Endodermal cell (in vitro differentiated cells): ENCODE measurements at regions not wholly inside any gene's neighbourhood (a gene's known extent, or its start where the extent isn't known, plus 50 kb on each side); places are given as distances from the start of the nearest gene placed in this dataset.

Experiments
- DNase-seq: peaks from one replicate; pipeline ENCODE4 v3.0.0-alpha.2; 2017
- H3K27ac ChIP-seq: 2 replicates; pipeline ENCODE4 v1.5.1; 2013; ENCODE audit warnings: mild to moderate bottlenecking, low read depth, low read length, moderate library complexity
- H3K27me3 ChIP-seq: 2 replicates; pipeline ENCODE4 v1.6.1; 2013; ENCODE audit warnings: mild to moderate bottlenecking, low read length, moderate library complexity; ENCODE audit not compliant: insufficient read depth, control insufficient read depth, poor library complexity, severe bottlenecking
- H3K36me3 ChIP-seq: 2 replicates; pipeline ENCODE4 v1.7.0; 2013; ENCODE audit warnings: mild to moderate bottlenecking, low read length, moderate library complexity; ENCODE audit not compliant: control insufficient read depth, insufficient read depth
- H3K4me1 ChIP-seq: one replicate; pipeline ENCODE4 v1.7.0; 2013; ENCODE audit warnings: low read length; ENCODE audit not compliant: control insufficient read depth, insufficient read depth
- H3K4me3 ChIP-seq: 2 replicates; pipeline ENCODE4 v1.5.1; 2013; ENCODE audit warnings: mild to moderate bottlenecking, low read length, moderate library complexity
- H3K9ac ChIP-seq: 2 replicates; pipeline ENCODE4 v1.6.1; 2013; ENCODE audit warnings: mild to moderate bottlenecking, low read length, moderate library complexity; ENCODE audit not compliant: poor library complexity, severe bottlenecking; ENCODE audit errors: extremely low read depth
- H3K9me3 ChIP-seq: 2 replicates; pipeline ENCODE4 v1.6.1; 2013; ENCODE audit warnings: mild to moderate bottlenecking, low read length, moderate library complexity; ENCODE audit not compliant: control insufficient read depth
- H3K27ac Mint-ChIP-seq: 2 replicates; pipeline ENCODE4 v1.8.0; 2020; ENCODE audit warnings: mixed read lengths
- H3K27me3 Mint-ChIP-seq: 2 replicates; pipeline ENCODE4 v1.8.0; 2021; ENCODE audit warnings: mild to moderate bottlenecking, mixed read lengths; ENCODE audit not compliant: insufficient read depth
- H3K36me3 Mint-ChIP-seq: 2 replicates; pipeline ENCODE4 v1.8.0; 2020; ENCODE audit warnings: low read depth, mixed read lengths
- H3K4me1 Mint-ChIP-seq: 2 replicates; pipeline ENCODE4 v1.8.0; 2020; ENCODE audit warnings: mixed read lengths
- H3K4me3 Mint-ChIP-seq: 2 replicates; pipeline ENCODE4 v1.8.0; 2020; ENCODE audit warnings: mild to moderate bottlenecking, moderate library complexity, mixed read lengths
- H3K9me3 Mint-ChIP-seq: 2 replicates; pipeline ENCODE4 v1.8.0; 2020; ENCODE audit warnings: mild to moderate bottlenecking, mixed read lengths
- CTCF ChIP-seq: fragments of 200-600 bp; sonication (generic); conservative IDR thresholded peaks from 2 replicates; pipeline ENCODE4 v1.5.0; 2021; ENCODE audit warnings: antibody characterized with exemption, mild to moderate bottlenecking
- WGBS, 2 experiments: methylation state at CpG; one replicate each; pipeline versions ENCODE4 v1.1.5 to v1.1.7; 2013; ENCODE audit warnings: missing lambda C conversion rate in 2 of 2, mixed read lengths in 1 of 2; ENCODE audit not compliant: insufficient coverage in 1 of 2, insufficient read length in 1 of 2; 5-methylcytosine and 5-hydroxymethylcytosine counted together

- Histone ChIP-seq H3K9me3 (peaks cover 27% of the 10 kb centered on the region), H3K4me1 (no peaks in the 10 kb centered on the region), H3K27ac (no peak overlapping the region), H3K4me3 (peak overlapping the region; percentile 50), H3K36me3 (peaks cover 17% of the 10 kb centered on the region), H3K27me3 (no peaks in the 10 kb centered on the region), H3K9ac (no peak overlapping the region)
- peaks cover 17% of the 10 kb centered on the region for H3K9me3 Mint-ChIP-seq
- no peak for TF ChIP-seq CTCF
- WGBS, 2 experiments = 91 to 92% methylated on average over 2 to 4 of the region's 4 CpGs
- no peak overlapping the region for H3K4me3 Mint-ChIP-seq
- H3K4me1 Mint-ChIP-seq = peaks cover 4% of the 10 kb centered on the region
- H3K27me3 Mint-ChIP-seq = no peaks in the 10 kb centered on the region
- H3K27ac Mint-ChIP-seq = no peak overlapping the region
- H3K36me3 Mint-ChIP-seq = peaks cover 17% of the 10 kb centered on the region
- DNase-seq = no peak
Measured at GRCh38 chr16:72615856-72616255, 432.1 kb downstream of the ZFHX3 start.

- no peak for DNase-seq
Measured at GRCh38 chr16:72612718-72613117, 435.2 kb downstream of the ZFHX3 start.

DNA sequence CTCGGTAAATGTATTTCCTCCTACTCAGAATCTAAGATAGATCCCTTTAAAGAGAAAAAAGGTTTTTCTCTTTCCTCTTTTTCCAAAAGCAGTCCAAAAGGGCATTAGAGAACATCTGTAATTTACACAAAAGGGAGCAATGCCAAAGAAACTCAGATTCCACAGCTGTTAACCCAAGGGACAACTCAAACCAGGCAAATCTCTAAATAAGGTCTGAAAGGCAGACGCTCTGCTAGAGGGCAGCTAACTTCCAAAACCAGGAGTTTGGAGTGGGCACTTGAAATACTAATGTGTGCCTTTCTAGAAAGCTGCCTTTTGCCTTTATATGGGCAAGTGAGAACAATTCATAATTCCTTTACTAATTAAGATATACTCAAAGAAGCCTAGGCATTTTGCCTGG, 435.7 kb downstream of the ZFHX3 start:
- H3K27me3 Mint-ChIP-seq = no peaks in the 10 kb centered on the region
- no peak for DNase-seq
- WGBS, 2 experiments = 93% methylated on average over 2 of the region's 2 CpGs; no CpG with 5 or more reads in 1 of the 2 experiments
- no peak overlapping the region for H3K4me3 Mint-ChIP-seq
- H3K4me3 ChIP-seq = no peak overlapping the region
- no peaks in the 10 kb centered on the region for H3K4me1 ChIP-seq
- H3K9me3 ChIP-seq = peaks cover 22% of the 10 kb centered on the region
- no peaks in the 10 kb centered on the region for H3K27me3 ChIP-seq
- no peak overlapping the region for H3K27ac ChIP-seq
- H3K36me3 ChIP-seq = peaks cover 17% of the 10 kb centered on the region
- peaks cover 13% of the 10 kb centered on the region for H3K36me3 Mint-ChIP-seq
- H3K9me3 Mint-ChIP-seq = peaks cover 10% of the 10 kb centered on the region
- no peak for TF ChIP-seq CTCF
- H3K27ac Mint-ChIP-seq = no peak overlapping the region
- peaks cover 7% of the 10 kb centered on the region for H3K4me1 Mint-ChIP-seq
- H3K9ac ChIP-seq = no peak overlapping the region

More at GRCh38 chr16:72612718-72613117, 435.2 kb downstream of the ZFHX3 start:
- H3K9me3 ChIP-seq = peaks cover 26% of the 10 kb centered on the region
- no peak overlapping the region for H3K9ac ChIP-seq
- Mint-ChIP-seq H3K4me3 (no peak overlapping the region), H3K9me3 (peaks cover 14% of the 10 kb centered on the region), H3K27me3 (no peaks in the 10 kb centered on the region), H3K4me1 (peaks cover 7% of the 10 kb centered on the region), H3K36me3 (peaks cover 17% of the 10 kb centered on the region), H3K27ac (no peak overlapping the region)
- H3K4me3 ChIP-seq = no peak overlapping the region
- no peaks in the 10 kb centered on the region for H3K27me3 ChIP-seq
- H3K36me3 ChIP-seq = peaks cover 17% of the 10 kb centered on the region
- TF ChIP-seq CTCF = no peak
- H3K4me1 ChIP-seq = no peaks in the 10 kb centered on the region
- H3K27ac ChIP-seq = no peak overlapping the region
